ENCODE measurements at regions not wholly inside any gene's neighbourhood (a gene's known extent, or its start where the extent isn't known, plus 50 kb on each side); places are given as distances from the start of the nearest gene placed in this dataset.

DNA sequence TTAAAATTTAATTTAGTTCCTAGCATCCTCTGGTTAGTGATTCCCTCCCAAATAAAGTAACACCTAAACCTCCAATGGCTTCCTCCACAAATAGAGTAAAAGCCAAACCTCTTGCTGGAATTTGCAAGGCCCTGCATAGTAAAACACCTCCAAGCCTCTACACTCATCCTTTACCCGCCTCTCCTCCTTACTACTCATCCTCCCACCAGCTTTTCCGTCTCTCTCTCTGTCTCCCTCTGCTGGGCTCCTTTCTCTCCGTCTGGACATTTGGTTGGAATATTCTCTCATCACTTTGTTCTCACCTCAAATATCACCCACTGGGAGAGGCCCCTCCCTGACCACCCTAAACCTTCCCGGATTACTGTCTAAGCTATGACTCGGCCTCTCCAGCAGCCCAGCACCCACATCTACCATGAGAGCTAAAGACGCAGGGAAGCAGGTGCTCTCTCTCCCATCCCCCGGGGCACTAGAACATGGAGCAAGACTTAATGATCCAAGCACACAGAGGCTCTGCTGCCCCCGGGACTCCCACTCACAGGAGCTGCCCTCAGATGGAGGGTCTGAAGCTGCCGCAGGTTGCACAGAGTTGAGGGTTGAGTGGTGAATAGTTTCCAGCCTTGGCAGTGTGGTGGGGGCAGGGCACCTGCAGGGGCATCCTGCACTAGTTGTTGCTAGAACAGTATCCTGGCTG lies 167.2 kb downstream of the FBXO15 start:
- H3K27ac Mint-ChIP-seq: no peak overlapping the region
- ChIA-PET CTCF (no interaction called here), POLR2A (no interaction called here)
- H3K27me3 Mint-ChIP-seq: peaks cover 2% of the 10 kb centered on the region
- no peak overlapping the region for H3K4me3 Mint-ChIP-seq
- intact Hi-C loops (cut with micrococcal nuclease): no loop called here
- DNase-seq: no peak
- H3K9me3 Mint-ChIP-seq: no peaks in the 10 kb centered on the region
- H3K4me1 Mint-ChIP-seq: no peaks in the 10 kb centered on the region
- ATAC-seq (ENCODE audit: low read depth): no peak
- H3K36me3 Mint-ChIP-seq (ENCODE audit: low read depth): no peaks in the 10 kb centered on the region
- TF ChIP-seq CTCF (IDR thresholded peaks at IDR 0.05): no peak

GRCh38 chr18:73979742-73980141 lies 167.9 kb downstream of the FBXO15 start:
- H3K27me3 Mint-ChIP-seq: peaks cover 2% of the 10 kb centered on the region
- H3K4me1 Mint-ChIP-seq: no peaks in the 10 kb centered on the region
- no peak overlapping the region for H3K4me3 Mint-ChIP-seq
- ATAC-seq (ENCODE audit: low read depth) (no peak), DNase-seq (no peak)
- H3K27ac Mint-ChIP-seq: no peak overlapping the region
- CTCF ChIA-PET: no interaction called here
- intact Hi-C loops (cut with micrococcal nuclease): no loop called here
- TF ChIP-seq CTCF (IDR thresholded peaks at IDR 0.05): no peak
- no peaks in the 10 kb centered on the region for H3K9me3 Mint-ChIP-seq
- H3K36me3 Mint-ChIP-seq (ENCODE audit: low read depth): no peaks in the 10 kb centered on the region
- POLR2A ChIA-PET: no interaction called here

DNA sequence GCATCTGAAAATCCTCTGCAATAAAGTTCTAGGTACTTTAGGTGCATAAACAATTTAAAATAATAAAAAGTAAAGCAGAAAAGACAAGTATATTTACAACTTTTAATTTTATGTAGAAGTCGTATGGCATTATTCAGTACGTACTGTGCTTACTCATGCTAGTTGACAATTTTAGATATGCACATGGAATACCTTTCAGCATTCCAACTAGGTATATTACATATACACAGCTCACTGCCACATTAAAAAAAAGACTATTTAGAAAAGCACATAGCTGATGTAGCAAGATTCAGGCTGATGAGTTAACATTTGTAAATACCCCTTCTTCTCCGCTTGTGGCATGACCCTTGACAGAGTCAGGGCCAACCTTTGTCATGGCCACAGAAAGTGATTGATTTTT lies 171.2 kb downstream of the FBXO15 start:
- Mint-ChIP-seq H3K4me1 (no peaks in the 10 kb centered on the region), H3K36me3 (ENCODE audit: low read depth) (no peaks in the 10 kb centered on the region), H3K4me3 (no peak overlapping the region), H3K27ac (no peak overlapping the region), H3K9me3 (no peaks in the 10 kb centered on the region), H3K27me3 (peaks cover 4% of the 10 kb centered on the region)
- TF ChIP-seq CTCF (IDR thresholded peaks at IDR 0.05): no peak
- intact Hi-C loops (cut with micrococcal nuclease): no loop called here
- POLR2A ChIA-PET: no interaction called here
- ATAC-seq (ENCODE audit: low read depth): no peak
- no peak for DNase-seq
- CTCF ChIA-PET: no interaction called here

DNA sequence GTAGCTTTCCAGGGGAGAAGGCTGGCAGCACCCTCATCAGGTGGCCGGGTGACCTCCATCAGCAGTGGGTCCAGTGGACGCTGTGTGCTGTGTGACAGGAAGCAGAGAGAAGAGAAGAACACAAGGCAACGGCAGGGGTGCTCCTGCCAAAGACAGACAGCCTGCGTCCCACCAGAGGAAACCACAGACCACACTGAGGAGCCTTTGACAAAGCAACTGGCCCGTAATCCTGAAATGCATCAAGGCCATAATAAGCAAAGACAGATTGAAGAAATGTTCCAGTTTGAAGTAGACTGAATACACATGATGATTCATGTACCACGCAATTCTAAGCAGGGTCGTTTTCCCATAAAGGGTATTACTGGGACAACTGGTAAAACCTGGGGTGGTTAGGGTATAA lies 172.4 kb downstream of the FBXO15 start:
- intact Hi-C loops (cut with micrococcal nuclease): no loop called here
- Mint-ChIP-seq H3K27ac (no peak overlapping the region), H3K4me3 (no peak overlapping the region), H3K27me3 (peaks cover 4% of the 10 kb centered on the region), H3K9me3 (no peaks in the 10 kb centered on the region), H3K4me1 (no peaks in the 10 kb centered on the region), H3K36me3 (ENCODE audit: low read depth) (no peaks in the 10 kb centered on the region)
- TF ChIP-seq CTCF (IDR thresholded peaks at IDR 0.05): no peak
- no peak for DNase-seq
- ATAC-seq (ENCODE audit: low read depth): no peak
- ChIA-PET POLR2A (no interaction called here), CTCF (no interaction called here)

- Mint-ChIP-seq H3K27me3 (peaks cover 4% of the 10 kb centered on the region), H3K4me3 (no peak overlapping the region), H3K4me1 (no peaks in the 10 kb centered on the region), H3K27ac (no peak overlapping the region), H3K9me3 (no peaks in the 10 kb centered on the region), H3K36me3 (ENCODE audit: low read depth) (no peaks in the 10 kb centered on the region)
- ATAC-seq (ENCODE audit: low read depth) (no peak), DNase-seq (no peak)
- TF ChIP-seq CTCF (IDR thresholded peaks at IDR 0.05): no peak
- POLR2A ChIA-PET: no interaction called here
- CTCF ChIA-PET: no interaction called here
- intact Hi-C loops (cut with micrococcal nuclease): no loop called here
Observed at GRCh38 chr18:73973972-73974371, 173.7 kb downstream of the FBXO15 start.
